SU-DHL-6 (cell line): ENCODE measurements at regions not wholly inside any gene's neighbourhood (a gene's known extent, or its start where the extent isn't known, plus 50 kb on each side); places are given as distances from the start of the nearest gene placed in this dataset.

Experiments used
- EZH2phosphoT487 ChIP-seq: fragments of 200-600 bp; sonication (generic), shearing (Covaris generic); conservative IDR thresholded peaks from 2 replicates; pipeline ENCODE4 v1.6.1; 2018; ENCODE audit warnings: mild to moderate bottlenecking, antibody characterized with exemption, low read length, moderate library complexity, mixed read lengths
- TF ChIP-seq, protein P1 (sequence below): fragments of 200-600 bp; sonication (generic); IDR thresholded peaks from one replicate; pipeline ENCODE4 v1.5.1; 2017; ENCODE audit warnings: antibody characterized with exemption, mild to moderate bottlenecking, low read length, moderate library complexity; ENCODE audit not compliant: insufficient read depth, poor library complexity, severe bottlenecking

DNA sequence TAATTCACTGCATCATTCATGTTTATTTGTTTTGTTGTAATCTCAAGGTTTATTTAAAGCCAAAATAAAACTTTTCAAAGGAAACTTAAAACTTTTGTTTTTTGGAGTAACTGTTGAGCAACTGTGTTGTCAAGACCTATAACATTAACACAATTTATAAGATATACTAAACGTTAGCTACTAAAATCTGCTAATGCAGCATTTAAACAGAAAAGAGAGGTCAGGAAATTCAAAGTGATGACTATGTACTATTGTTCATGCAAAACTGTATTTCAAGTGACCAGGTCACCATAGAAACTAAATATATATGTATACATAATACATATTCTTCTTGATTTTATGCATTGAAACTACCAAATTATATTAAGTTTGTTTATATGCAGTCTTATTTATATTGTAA lies 1740.9 kb downstream of the EFNA5 start:
- no peak for TF ChIP-seq EZH2phosphoT487
- TF ChIP-seq, protein P1, sequence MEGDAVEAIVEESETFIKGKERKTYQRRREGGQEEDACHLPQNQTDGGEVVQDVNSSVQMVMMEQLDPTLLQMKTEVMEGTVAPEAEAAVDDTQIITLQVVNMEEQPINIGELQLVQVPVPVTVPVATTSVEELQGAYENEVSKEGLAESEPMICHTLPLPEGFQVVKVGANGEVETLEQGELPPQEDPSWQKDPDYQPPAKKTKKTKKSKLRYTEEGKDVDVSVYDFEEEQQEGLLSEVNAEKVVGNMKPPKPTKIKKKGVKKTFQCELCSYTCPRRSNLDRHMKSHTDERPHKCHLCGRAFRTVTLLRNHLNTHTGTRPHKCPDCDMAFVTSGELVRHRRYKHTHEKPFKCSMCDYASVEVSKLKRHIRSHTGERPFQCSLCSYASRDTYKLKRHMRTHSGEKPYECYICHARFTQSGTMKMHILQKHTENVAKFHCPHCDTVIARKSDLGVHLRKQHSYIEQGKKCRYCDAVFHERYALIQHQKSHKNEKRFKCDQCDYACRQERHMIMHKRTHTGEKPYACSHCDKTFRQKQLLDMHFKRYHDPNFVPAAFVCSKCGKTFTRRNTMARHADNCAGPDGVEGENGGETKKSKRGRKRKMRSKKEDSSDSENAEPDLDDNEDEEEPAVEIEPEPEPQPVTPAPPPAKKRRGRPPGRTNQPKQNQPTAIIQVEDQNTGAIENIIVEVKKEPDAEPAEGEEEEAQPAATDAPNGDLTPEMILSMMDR, result no peak
